Sigmoid colon (tissue), 4 donors: ENCODE measurements at regions not wholly inside any gene's neighbourhood (a gene's known extent, or its start where the extent isn't known, plus 50 kb on each side); places are given as distances from the start of the nearest gene placed in this dataset.

Source experiments
- EP300 ChIP-seq, 4 donors: sonication (generic); formaldehyde crosslinking; IDR thresholded peaks; one replicate each; pipeline ENCODE4 v1.6.1; 2017; ENCODE audit warnings: antibody characterized with exemption in 4 of 4
- POLR2A ChIP-seq, 2 donors: fragments of 450-650 bp; IDR thresholded peaks; one replicate each; pipeline ENCODE4 v1.6.1; 2016; ENCODE audit warnings: antibody characterized with exemption in 2 of 2, mild to moderate bottlenecking in 2 of 2, moderate library complexity in 2 of 2
- POLR2AphosphoS5 ChIP-seq, 4 donors: sonication (generic); formaldehyde crosslinking; IDR thresholded peaks; one replicate each; pipeline ENCODE4 v1.6.1; 2017; ENCODE audit warnings: antibody characterized with exemption in 4 of 4
- TF ChIP-seq, protein P1 (sequence below), 4 experiments: fragments of 450-650 bp in 3 of 4; fragments of 200-600 bp in 1 of 4; IDR thresholded peaks; one replicate each; pipeline ENCODE4 v1.5.1; 2016 to 2019; ENCODE audit warnings: antibody characterized with exemption in 4 of 4, mild to moderate bottlenecking in 3 of 4, moderate library complexity in 2 of 4

DNA sequence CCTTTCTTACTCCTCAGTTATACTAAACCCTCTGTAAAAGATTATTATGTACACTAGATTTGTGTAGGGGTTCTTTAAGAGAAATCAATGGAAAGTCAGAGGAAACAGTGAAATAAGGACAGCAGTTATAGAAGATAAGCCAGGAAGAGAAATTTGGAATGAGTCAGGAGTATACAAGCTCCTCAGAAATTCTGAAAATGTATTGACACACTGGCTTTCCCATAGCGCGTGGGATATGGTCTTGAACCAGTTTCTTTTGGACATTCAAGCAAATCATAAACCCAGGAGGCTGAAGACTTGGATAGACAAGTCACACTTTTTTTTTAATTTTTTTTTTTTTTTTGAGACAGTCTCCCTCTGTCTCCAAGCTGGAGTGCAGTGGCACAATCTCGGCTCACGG is 316.1 kb upstream of the MMADHC start:
- TF ChIP-seq, protein P1, sequence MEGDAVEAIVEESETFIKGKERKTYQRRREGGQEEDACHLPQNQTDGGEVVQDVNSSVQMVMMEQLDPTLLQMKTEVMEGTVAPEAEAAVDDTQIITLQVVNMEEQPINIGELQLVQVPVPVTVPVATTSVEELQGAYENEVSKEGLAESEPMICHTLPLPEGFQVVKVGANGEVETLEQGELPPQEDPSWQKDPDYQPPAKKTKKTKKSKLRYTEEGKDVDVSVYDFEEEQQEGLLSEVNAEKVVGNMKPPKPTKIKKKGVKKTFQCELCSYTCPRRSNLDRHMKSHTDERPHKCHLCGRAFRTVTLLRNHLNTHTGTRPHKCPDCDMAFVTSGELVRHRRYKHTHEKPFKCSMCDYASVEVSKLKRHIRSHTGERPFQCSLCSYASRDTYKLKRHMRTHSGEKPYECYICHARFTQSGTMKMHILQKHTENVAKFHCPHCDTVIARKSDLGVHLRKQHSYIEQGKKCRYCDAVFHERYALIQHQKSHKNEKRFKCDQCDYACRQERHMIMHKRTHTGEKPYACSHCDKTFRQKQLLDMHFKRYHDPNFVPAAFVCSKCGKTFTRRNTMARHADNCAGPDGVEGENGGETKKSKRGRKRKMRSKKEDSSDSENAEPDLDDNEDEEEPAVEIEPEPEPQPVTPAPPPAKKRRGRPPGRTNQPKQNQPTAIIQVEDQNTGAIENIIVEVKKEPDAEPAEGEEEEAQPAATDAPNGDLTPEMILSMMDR (IDR thresholded peaks at IDR 0.05): no peak
- TF ChIP-seq EP300 (IDR thresholded peaks at IDR 0.05) (no peak), POLR2A (IDR thresholded peaks at IDR 0.05) (no peak), POLR2AphosphoS5 (IDR thresholded peaks at IDR 0.05) (no peak)
